ENCODE measurements at regions not wholly inside any gene's neighbourhood (a gene's known extent, or its start where the extent isn't known, plus 50 kb on each side); places are given as distances from the start of the nearest gene placed in this dataset.
"Not testable (repeated sequence)": the region's sequence is repeated elsewhere in the genome, so short reads cannot be mapped to it uniquely, and the experiment has no call there.

DNA sequence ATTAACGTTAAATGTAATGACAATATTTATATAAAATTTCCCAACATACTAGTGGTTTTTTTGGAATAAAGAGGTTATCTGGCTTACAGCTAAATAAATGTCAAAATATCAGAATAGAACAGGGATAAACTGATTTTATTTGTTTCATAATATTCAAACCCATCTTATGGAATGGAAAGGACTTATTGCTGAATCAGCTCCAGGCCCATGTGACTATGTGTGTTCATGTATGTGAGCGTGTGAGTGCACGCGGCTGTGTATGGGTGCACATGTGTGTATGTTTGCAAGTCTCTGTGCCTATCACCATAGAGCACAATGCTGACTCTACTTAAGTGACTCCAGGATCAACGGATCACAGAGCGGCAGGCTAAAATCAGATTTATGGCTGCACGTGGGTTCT is 392.3 kb upstream of the GRM7 start:
- no peak for DNase-seq

DNA sequence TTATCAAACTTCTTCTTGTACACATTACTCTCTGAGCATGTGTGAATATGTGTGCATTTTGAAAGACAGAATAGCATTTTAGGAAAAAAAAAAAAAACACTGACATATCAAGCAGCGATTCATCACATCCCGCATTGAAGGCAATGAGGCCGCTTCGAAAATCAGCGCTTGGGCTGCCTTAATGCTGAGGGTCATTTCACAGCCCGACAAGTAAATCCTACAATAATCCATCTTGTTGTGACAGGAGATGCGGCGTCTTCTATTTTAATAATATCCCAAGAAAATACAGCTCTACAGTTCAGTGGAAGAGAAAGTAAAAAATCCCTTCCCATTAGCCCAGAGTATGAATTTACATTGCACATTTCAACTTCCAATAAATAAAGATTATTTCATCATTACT is 389.2 kb upstream of the GRM7 start:
- DNase-seq, result no peak

DNA sequence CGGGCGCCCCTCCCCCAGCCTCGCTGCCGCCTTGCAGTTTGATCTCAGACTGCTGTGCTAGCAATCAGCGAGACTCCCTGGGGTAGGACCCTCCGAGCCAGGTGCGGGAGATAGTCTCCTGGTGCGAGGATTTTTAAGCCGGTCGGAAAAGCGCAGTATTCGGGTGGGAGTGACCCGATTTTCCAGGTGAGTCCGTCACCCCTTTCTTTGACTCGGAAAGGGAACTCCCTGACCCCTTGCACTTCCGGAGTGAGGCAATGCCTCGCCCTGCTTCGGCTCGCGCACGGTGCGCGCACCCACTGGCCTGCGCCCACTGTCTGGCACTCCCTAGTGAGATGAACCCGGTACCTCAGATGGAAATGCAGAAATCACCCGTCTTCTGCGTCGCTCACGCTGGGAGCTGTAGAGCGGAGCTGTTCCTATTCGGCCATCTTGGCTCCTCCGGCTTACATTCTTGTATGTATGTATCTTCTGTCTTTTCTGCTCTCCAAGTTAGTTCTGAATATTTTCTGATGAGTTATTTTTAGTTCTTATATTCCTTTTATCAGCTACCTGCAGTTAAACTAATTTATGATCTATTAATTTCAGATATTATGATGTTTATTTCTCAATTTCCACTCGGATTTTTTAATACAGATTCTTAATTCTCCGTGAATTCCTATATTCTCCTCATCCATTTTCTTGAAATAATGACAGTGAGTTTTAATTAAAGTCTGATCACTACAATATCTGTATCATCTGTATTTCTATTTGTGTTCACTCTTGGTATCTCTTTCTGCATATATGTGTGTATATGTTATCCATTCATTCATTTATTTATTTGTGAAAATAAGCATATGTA is 370.2 kb upstream of the GRM7 start:
- not testable (repeated sequence) for DNase-seq

DNA sequence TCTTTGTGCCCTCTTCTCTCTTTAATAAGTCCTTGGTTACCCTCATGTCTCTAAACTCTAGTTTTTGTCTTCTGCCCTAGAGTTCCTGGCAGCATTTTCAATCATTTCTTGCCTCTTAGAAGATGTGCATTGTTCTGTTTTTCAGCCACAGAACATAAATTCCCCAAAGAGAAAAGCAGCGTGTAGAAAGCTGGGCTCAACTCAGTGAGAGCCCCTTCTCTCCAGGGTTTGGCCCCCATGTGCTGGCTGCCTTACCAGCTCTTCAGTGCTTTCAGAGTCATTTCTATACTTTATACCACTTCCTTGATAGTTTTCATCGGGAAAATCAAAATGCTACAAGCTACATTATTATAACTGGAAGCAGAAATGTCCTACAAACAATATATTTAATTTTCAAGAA is 369.1 kb upstream of the GRM7 start:
- no peak for DNase-seq

DNA sequence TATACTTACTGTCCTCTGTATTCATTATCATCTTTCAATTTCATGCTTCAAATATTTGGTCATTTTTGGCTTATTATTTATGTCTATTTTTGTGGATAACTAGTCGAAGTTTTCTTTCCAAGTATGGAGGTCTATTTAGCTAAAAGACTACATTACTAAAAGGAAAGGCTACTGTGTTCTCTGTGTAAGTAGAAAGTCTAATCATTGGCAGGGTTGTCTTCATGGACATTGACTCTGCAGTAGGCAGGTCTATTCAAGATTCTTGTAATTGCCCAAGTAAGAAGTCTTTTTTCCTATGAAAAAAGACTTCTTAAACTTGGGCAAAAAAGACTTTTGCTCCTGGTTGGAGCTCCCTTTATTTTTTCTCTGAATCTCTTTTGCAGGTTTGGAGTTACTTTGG is 368.6 kb upstream of the GRM7 start:
- no peak for DNase-seq

DNA sequence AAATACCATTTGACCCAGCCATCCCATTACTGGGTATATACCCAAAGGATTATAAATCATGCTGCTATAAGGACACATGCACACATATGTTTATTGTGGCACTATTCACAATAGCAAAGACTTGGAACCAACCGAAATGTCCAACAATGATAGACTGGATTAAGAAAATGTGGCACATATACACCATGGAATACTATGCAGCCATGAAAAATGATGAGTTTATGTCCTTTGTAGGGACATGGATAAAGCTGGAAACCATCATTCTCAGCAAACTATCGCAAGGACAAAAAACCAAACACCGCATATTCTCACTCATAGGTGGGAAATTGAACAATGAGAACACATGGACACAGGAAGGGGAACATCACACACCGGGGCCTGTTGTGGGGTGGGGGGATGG is 362.0 kb upstream of the GRM7 start:
- DNase-seq, result not testable (repeated sequence)

DNA sequence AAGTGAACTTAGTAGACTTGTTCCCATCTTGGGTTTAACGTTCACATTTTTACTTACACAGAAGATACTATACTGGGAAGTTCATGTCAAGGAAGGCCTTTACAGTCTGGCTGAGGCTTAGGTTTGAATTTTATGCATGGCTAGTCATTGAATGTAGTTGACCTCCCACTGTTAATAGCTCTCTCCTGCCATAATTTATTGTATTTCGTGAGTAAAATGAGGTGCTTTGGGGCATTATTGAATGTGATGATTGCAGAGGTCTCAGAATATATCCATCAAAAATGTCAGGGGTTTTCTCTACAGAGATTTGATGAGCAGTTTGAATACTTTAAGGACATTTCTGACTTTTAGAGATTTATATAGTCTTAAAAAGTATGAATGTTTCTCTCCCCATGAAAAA is 356.6 kb upstream of the GRM7 start:
- DNase-seq, result no peak

DNA sequence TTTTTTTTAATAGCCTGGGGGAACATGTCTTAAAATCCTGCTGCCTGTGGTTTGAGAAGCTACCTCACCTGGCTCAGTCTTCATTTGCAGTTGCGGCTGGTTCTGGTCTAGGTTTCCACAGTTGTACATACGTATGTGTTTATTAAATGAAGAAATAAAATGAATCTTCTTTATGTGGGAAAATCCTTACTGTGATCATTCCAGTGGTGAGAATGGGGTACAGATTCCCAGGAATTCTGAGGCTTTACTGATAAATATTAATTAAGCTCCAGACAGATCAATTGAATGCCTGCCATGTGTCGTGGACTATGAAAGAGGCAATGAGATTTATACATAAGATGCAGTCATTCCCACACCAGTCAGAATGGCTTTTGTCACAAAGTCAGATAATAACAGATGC is 356.1 kb upstream of the GRM7 start:
- DNase-seq, result no peak

DNA sequence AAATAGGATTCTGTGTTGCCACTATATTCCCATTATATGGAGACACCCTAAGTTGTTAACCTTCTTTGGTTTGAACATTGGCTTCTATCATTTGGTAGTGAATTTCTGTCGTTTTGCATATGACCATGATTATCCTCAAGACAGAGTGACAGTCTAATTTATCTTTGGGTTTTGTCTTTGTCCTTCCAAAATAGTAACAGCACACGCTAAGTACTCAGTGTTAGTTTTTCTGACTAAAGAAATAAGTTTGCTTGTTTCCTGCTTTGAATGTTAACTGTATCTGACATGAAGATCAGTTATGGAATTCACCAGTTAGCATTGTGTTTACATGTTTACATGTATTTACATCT is 352.5 kb upstream of the GRM7 start:
- DNase-seq, result no peak

DNA sequence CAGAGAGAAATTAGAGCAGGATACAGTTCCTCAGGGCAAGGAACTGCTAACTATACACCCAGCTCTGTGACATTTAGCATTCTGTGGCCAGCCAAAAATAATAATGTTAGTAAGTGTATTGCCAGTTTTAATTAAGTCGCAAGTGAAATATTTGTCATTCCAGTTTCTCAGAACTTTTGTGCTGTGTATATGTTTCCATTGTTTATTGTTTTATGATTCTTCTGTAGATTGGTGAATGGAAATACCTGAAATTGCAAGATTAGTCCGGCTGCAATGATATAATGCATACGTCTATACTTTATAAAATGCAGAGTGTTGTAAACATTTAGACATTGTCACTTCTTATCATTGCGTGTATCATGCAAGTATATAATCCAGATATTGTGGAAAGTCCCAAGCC is 351.3 kb upstream of the GRM7 start:
- DNase-seq, result no peak

DNA sequence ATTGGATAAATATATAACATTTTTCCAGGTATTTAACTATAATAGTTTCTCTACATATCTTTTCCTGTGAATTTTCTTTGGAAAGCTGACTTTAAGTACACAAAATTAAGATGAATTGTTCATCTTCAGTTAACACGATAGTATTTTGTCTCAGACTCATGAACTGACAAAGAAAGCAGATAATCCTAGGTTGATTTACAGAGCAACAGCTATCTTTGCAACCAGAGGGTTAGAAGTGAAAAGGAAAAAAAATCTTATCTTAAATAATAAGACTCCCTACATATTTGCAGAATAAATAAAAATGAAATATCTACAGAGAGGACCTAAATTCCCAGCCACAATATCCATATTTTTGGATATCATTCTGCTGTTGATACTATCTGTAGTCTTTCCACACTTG is 350.2 kb upstream of the GRM7 start:
- DNase-seq, result no peak

DNA sequence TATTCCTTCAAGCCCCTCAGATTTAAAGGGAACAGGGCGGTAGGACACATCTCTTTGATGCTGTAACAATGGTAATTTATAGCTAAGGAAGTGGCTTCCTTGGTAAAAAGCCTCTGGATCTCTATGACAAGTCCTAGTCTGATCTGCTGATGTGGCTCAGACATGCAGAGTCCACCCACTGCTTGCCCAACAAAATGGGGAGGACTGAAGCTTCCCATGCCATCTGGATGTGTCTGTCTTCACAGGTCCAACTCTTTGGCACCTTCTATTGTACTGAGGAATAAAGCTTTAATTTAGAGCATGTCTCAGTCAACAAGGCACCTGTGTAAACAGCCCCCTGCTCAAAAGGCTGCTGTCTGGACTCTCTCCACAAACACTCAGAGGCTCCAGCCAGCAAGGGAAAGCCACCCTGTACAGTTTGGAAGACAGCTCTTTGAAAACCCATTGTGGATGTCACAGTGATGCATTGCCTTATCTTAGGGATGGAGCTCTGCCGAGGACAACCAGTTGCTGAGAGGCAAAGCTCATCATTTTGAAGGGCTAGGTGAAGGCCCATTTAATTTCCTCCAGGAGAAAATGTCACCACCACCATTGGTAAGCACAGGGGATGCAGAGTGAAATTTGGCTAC is 348.6 kb upstream of the GRM7 start:
- DNase-seq, result no peak

DNA sequence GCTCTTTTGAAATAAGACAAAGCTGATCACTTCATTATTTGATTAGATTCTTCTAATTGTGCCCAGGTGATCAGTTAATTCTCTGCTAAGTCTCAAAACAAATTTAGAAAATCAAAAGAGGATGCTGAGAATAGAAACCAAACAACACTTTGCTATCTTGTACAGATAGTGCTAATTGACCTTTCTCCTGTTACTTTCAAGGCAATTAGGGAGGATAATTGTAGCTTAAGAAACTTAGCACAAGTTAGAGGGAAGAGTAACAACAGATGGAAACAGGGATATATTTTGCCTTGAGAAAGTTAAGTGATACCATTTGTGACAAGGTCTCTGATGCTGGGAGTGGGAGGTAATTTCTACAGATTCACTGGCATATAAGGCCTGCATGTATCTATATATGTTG is 344.8 kb upstream of the GRM7 start:
- DNase-seq, result no peak

DNA sequence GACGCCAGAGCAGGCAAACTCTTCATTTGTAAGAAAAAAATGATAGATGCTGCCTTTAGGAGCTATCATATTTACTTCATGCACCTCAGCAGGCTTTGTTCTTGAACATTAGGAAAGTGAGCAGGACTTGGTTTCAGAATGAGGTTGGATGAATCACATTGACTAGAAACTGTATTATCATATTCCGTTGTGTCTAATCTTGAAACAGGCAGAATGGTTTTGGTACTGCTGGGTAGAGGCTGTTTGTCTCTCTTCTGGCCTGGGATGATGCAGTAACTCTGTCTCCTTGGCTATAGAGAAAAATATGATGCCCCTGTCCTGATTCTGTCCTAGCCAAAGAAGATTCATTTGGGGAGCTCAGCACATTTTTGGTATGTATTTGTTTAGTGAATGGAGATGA is 344.2 kb upstream of the GRM7 start:
- DNase-seq, result no peak

DNA sequence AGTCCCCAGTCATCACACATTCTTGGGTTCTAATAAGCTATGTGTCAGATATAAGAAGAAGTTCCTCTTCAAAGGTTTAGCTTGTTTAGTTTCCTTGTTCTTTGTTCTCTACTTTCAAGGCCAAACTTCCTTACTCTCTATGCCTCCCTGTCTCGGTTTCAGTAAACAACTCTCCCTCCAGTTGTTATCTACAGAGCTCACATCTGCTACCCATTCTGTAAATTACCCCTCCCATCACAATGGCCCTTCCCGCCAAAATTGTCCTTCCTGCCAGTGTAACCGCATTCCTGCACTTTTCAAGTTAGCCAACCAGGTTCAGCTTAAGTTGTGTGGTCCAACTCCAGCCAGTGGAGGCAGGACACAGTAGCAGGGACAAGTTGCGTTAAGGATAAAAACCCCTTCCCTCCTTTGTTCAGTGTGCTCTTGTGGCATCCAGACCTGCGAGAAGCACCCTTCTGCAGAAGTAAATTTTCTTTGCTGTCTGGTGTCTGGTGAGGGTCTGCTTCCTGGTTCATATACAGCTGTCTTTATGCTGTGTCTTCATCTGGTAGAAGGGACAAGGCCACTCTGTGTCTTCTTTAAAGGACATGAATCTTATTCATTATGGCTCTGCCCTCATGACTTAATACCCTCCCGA is 342.1 kb upstream of the GRM7 start:
- no peak for DNase-seq

DNA sequence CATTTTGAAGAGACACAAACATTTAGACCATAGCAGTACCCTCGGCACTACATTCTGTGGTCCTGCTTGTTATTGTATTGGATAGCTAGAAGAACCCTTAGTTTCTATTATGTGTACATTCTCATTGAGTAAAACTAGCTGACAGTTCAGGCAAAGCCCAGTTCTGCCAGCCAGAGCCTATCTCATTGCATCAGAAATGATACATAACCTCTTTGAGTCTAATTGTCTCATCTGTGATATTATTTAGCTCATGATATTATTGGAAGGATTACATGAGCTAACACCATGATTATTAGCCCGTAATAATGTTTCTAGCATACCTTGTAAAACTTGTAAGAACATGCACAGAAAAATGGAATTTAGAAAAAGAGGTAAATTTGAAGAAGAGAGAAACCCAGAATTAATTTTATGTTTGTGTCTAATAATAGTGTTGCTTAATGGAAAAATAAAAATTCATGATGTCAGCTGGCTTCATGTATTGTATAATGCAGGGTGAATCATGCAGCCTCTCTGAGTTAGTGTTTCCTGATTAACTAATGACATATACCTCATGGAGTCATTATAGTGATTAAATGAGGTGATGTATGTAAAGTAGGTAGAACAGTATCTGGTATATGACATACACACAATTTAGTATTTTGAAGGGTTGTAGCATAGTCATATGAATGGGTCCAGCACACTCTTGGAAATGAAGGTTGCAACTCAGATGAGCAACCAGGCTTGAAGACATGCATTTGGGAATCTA is 339.4 kb upstream of the GRM7 start:
- DNase-seq, result no peak

DNA sequence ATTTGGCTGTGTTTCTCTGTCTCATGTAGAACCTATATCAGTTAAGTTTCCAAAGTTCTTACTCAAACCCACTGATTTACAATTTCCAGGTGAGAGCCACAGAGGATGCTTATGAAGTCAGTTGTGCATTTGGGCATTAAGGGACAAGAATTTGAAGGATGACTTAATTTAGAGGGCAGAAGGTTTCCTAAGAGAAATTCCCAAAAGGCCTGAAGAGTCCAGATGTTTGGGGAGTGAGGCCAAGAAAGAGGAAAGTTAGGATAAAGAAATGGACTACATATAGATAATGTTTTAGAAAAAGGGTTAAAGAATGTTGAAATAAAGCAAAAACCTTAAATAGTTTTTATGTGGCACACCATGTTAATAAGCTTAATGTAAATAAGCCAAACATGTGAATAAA is 338.7 kb upstream of the GRM7 start:
- DNase-seq, result no peak

DNA sequence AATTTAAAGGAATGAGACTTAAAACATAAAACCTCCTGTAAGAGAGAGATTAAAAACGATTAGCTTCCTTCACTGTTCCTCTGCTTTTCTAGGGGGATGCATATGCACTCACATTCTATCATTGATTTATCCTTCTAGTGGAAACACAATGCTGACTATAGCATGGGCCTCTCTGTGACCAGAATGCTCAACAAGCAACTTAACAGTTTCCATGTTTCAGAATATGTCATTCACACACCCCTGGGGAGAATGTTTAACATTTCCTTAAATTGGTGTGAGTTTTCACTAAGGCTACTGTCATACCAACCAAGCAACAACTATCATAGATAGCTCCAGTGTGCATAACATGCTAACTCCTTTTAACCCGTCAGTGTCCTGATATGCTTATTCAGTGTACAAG is 337.9 kb upstream of the GRM7 start:
- no peak for DNase-seq

DNA sequence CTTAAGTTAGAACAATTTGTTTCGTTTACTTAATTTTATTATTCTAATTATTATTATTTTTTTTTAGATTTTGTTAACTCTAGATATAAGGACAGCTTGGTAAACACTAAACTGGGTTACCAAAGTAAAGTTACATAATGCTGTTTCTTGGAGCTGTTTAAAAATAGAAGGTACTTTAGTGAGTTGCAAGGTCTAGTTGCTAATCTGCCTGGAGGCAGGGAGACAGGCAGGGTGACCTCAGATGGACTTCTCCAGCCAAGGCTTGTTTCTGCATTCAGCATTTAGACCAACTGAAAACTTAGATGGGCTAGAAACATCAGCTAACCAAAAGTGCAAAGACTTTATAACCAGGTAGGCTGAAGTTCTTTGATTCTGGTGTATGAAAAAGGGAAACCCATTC is 336.4 kb upstream of the GRM7 start:
- DNase-seq, result no peak

DNA sequence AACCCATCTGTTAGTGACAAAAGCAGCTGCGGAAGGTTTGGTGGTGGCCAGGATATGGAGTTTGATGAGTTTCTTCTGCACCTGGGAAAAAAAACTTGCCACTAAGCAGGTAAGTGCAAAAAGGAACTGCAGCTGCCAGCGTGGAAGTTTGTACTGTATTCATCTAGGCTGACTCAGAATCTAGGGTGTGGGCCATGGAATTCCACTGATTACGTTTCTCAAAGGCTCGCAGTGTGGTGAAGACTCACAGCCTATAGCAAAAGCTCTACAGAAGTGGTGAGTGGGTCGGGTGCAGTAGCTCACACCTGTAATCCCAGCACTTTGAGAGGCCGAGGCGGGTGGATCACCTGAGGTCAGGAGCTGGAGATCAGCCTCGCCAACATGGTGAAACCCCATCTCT is 334.6 kb upstream of the GRM7 start:
- no peak for DNase-seq

DNA sequence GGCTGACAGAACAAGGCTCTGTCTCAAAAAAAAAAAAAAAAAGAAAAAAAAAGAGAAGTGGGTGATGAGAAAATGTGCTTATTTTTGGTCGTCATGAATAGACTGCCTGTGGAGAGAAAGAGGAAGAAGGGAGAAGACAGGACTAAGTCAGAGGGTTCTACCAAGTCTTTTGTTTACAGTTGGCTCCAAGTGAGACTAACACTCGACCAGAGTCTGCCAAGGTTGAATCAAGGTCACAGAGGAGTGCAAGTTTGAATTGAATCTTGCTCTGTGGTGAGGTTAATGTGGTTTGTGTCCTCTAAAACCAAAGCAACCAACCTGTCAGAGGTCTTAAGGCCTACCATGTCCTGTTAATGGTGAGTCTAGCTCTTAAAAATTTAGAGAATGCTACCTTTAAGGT is 334.1 kb upstream of the GRM7 start:
- DNase-seq, result no peak

DNA sequence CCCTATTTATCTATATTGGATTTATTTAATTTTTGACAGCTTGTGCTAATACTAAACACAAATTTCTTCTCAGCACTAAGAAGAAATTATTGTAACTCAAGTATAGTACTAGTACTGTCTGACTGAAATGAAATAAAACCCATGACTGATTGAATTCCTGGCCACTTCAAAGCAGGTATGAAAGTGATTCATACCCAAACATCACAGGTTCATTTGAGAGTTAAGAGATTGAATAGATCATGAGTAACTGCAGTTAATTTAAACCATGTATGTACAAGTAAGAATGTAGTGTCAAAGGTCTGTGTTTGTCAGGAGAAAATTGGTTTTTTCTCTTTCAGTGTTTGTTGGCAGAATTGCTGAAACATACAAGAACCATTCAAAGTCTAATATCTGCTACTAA is 332.0 kb upstream of the GRM7 start:
- DNase-seq, result no peak

DNA sequence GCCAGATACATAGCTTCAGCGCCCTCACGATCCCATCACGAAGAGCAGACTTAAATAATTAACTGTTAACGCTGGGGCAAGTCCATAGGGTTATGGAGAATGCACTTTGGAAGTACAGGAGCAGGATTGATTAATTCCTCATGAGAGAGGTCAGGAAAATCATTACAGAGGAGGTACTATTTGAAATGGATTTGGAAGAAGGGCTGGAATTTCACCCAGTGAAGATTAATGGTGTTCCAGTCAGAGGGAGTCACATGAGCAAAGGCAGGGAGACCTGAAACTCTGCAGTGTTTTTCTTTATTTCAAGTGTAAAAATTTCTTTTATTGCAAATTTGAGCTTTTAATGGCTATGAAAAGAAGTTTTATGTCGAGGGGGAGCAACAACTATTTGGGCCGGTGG is 329.8 kb upstream of the GRM7 start:
- DNase-seq, result no peak

DNA sequence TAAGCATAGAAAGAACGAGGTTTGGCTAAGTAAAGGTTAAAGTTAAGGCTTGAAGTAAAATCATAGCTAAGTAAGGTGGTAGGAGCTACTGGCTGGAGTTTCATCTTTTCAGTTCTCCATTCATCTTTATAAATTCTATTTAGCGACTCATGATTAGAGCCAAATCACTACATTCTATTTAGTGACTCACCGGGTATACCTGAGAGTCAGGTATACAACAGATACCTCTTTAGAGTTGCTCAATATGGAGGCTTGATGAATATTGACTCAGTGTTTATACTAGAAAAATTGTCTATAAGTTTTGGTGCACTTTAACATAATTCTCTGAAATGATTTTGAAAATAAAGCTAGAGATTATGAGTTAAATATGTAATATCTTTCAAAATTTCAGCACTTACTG is 328.8 kb upstream of the GRM7 start:
- no peak for DNase-seq
